ENCODE measurements at regions not wholly inside any gene's neighbourhood (a gene's known extent, or its start where the extent isn't known, plus 50 kb on each side); places are given as distances from the start of the nearest gene placed in this dataset.

DNA sequence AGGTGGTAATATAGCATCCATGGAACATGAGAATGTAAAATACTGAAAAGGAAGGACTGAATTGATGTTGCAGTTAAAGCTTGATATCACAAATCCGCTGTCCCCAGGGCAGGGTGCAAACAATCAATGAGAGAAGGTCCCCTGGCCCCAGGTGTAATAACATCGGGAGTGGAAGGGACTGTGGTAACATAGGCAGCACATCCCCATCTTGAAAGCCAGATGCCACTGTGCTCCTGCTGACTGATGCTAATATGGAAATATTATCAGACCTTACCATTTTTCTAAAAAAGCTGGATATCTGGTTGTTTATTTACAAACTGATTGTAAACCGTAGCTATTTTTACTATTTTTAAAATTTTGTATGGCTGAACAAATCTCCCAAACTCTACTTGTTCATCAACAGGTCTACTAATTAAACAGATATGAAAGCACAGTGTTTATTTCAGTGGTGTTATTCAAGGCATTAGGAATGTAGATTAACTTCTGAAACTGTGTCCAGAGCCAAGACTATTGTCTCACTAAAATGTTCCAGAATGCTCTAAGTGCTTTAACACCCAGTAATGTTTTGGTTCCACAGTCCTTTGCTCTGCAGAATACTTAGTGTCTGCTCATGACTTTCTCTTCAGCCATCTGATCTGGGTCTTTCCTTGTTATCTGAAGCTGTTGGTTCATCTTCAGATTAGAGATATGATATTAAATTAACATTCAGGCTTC lies 386.0 kb upstream of the RARB start:
- DNase-seq (ENCODE audit: low read depth, low spot score): no peak

DNA sequence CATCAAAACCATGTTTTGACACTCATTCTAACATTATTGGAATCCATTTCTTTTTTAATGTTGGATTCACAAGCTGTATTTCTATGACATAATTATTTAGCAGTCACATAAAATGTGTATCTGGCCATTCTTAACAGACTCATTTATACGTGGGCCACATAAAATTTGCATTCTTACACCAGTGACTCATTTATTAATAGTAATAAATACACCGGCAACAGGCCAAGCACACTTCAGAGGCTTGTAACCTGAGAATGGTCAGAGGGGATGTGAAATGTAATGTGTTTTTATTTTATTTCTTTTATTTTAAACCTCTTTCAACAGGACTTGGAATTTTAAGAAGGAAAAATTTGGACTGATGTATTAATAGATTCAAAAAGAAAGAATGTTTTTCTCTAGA lies 384.9 kb upstream of the RARB start:
- DNase-seq (ENCODE audit: low read depth, low spot score): no peak

DNA sequence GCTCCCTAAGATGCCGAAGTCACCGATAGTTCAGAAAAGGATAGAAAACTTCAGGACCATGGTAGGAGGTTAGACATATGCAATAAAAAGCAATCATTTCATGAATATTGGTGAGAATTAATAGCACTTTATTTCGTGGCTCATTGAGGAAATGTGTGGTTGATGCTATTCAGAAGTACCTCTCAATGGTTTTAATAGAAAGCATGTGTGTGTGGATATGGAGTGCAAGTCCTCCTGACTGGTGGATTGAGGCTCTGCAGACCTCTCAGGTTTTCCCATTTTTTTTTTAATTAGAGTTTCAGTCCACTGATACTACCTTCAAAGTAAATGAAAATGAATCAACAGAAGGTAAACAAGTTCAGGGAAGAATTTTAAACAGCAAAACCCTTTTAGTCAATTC lies 384.3 kb upstream of the RARB start:
- no peak for DNase-seq (ENCODE audit: low read depth, low spot score)

DNA sequence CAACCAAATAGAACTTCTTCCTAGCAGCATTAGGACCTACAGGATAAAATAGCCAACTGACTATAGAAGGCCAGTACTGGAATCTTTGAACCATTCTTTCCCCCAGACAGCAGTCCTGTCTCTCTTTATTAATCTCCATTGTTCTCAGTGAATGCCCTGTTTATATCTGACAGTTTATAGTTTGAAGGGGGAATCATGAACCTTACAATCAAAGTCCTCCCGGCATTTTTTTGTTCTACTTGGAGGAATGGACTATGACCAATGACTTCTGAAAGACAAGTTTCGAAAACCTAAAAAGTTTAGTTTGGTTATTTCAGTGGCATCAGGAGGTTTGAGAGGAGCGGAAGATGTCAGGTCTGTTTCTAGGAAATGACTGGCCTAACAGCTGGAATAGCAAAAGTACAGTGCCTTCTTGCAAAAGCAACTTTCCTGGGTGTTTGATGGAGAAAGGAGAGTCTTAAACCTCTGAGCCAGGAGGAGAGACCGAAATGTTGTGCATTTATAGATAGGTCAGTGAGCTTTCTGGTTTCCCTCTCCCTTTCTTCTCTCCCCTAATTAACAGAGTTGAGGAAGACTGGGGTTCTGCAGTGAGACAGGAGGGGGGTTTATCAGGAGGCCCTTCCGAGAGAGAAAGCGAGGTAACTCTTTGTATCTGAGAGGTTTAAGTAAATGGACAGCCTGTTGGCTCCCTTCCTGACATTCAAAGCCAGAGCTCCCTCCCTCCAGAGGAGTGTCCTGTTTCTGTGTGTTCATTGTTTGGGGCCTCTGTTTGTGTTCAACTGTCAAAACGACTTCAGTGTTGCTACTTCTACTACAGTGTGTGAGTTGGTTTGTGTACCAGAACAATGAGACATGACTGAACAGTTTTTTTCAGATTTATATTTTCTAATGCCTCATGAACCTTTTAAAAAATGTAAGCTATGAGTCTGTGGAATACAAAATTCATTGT lies 383.0 kb upstream of the RARB start:
- DNase-seq (ENCODE audit: low read depth, low spot score): no peak

DNA sequence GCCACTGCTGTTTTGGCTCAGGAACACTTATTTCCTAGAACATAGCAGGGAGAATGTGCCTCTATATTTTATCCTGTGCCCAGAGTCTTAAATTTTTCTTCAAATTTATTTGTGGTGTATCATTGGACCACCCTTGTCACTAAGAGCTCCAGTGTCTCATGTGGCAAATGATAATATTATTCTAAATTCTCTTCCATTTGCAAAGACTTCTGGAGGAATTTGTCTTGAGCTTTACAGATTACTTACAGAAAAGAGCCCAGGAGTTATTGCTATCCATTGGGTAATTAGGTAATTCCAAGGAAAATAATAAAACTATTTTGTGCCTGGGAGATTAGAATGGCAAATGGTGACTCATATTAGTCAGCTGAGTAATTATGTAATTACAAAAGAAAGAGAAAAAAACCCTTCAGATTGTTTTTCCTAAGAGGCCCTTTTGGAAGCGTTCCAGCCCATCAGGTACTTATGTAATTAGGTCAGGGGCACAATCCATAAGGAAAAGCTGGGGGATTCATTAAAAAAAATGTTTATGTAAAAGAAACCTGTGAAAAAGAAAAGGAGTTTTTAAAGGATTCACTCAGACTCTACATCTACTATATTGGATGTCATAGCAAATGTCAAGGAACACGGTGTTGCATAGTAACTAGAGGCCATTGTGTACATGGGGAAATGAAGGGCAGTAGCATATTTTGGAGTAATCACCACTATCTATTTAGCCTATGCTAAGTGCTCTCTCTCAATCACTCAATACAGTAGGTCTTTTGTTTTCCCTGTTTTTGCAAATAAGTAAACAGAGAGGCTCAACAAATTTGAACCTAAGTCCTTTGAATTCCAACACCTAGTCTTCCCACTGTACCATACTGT lies 380.9 kb upstream of the RARB start:
- peak; percentile 10 for DNase-seq (ENCODE audit: low read depth, low spot score)

DNA sequence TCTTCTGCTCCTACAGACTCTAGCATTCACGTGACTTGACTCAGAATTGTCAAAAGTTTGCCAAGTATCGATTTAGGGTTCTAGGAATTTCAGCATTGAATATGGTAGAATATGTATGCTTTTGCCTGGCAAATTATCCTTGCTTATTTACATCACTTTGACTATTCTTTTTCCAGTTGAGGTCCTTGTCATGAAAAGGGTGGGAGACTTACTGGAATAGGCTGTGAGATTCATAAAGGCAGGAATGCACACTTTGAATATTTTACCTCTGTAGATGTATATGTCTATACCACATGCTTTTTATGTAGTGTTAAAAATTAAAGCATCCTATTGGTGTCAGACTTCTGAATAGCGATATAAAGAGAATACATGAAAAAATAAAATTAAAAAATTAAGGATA lies 378.8 kb upstream of the RARB start:
- no peak for DNase-seq (ENCODE audit: low read depth, low spot score)

DNA sequence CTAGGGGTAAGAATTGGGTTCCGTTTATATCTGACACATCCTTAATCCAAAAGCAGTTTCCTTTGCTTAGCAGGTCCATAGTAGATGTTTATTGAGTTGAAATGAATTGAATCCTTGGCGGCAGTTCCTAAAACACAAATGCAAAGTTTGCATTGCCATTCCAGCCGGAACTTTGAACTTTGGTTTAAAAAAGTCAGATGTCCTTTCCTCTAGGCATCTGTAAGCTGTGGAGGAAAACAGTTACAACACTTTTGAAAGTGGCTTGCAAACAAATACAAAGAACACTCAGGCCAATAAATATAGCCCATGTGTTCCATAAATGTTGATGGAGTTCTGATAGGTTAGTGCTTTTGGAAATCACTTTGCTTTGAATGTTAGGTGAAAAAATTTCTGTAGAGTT lies 374.7 kb upstream of the RARB start:
- DNase-seq (ENCODE audit: low read depth, low spot score): no peak

DNA sequence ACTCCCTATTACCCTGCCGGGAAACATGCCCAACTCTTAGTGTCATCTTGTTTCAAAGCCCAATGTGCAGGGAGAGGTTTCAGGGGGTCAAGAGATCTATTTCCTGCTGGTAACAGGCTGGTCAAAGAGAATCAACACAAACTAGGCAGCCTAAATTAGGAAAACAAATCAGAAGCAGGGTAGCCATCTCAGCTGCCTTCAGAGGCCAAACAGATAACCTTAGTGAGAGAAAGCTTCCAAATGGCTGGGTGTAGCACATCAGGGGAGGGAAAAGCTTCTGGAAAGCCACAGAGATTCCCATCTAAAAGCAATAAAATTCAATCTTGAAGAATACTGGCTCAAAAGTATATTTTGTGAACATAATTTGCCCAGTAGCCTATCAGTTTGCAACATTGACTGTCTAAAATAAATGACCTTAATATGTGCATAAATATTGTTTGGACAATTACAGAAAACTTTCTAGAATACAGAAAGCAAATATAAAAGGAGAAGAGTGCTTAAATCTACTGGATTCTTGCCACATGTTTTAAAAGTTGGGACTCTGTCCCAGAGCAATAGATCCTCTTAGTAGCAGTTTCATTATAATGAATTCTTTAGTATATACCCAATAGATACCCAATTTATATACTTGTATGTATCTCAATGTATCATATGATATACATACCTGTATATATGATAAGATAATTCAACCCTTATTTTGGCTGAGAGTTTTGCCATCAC lies 371.9 kb upstream of the RARB start:
- no peak for DNase-seq (ENCODE audit: low read depth, low spot score)

DNA sequence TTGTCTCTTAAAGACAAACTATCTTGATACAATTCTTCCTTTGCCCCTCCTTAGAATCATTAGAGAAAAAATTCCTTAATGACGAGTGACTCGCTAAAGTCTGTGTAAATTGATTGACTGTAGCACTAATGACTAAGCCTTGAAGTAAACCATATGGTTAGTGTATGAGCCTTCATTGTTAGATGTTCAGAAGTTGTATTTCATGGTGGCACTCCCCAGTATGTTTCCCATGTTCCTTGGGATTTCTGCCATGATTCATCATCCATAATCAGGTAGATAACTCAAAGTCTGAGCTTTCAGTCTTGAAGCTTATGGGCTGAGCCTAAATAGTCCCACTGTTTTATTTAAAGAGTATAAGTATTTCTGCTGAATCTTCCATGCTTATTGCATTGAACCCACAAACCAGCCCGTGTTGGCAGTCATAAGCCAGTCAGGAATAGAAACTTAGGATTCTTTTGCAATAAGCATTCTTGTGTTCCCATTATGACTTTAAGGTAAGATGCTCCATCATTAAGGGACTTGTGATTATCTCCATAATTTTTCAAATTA lies 371.2 kb upstream of the RARB start:
- DNase-seq (ENCODE audit: low read depth, low spot score): no peak

DNA sequence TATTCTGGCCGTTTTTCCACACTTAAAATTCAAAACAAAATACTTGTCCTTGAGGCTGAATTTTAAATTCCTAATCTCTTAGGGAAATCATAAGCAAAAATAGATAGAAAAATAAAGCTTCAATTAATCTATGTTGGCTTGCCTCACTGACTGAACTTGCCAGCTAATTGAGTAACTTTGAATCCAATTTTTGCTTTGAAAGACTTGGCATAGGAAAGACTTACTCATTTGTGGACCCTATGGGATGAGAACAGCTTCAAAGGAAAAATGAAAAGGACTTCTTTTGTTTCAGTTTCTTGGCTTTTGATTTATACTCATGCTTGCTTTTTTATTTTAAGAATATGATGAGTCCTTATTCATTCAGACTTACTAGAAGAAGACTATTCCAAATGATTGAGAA lies 370.7 kb upstream of the RARB start:
- DNase-seq (ENCODE audit: low read depth, low spot score): no peak

DNA sequence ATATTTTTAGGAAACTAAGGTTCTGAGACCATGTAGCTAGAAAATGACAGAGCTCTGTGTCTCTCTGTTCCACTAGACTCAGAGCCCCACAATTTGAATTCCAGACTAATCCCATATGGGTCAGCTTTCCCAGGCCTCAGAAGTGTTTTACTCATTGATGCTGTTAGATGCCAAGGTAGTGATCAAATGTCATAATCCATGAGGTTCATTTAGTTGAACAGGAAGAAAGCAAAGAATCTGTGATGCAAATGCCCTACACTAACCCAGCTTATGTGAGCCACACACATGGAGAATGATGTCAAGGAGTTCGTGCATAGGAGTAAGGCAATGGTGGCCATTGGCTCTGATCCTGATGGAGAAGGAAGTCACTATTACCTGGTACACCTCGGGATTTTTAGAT lies 363.4 kb upstream of the RARB start:
- no peak for DNase-seq (ENCODE audit: low read depth, low spot score)

DNA sequence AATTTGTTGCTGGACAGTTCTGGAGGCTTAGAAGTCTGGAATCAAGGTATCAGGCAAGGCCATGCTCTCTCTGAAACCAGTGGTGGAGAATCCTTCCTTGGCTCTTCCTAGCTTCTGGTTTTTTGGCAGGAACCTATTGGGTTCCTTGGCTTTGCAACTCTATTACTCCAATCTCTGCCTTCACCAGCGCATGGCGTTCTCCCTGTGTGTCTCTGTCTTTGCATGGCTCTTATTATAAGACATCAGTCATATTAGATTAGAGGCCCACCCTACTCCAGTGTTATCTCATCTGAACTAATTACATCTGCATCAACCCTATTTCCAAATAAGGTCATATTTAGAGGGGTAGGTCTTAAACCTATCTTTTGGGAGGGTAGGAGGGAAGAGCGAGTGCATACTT lies 358.1 kb upstream of the RARB start:
- no peak for DNase-seq (ENCODE audit: low read depth, low spot score)

DNA sequence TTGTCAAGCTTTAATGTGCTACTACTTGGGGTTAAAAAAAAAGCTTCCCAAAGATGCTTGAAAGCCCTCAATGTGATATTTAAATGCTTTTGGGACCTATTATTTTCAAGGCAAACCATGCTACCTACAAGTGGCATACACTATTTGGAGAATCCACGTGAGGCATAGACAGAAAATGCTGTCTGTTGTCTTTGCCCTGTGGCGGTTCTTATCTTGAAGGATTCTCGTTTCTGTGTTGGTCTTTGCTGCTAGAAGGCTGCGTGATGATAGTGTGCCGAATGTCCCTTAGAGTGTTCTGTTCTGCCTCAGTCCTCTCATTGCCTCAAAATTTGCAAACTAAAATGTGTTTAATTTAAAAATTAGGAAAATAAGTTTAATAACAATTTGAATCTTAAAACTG lies 356.2 kb upstream of the RARB start:
- no peak for DNase-seq (ENCODE audit: low read depth, low spot score)

DNA sequence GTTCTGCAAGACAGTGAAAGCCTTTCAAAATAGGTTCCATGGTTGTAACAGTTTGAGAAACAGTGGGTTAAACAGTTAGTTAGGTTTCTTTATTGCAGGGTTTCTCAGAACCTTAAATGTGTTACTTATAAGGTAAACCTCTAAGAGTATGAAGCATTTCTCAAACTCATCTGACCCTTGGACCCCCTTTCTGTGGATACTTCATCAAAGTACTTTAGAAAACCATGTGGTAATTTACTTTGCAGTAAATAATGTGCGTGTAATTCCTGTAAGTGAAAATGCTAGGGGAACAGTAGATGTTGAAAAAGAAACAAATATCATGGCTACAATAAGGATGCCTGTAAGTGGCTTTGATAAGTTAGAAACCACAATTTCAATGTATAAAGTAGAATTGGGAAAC lies 354.6 kb upstream of the RARB start:
- no peak for DNase-seq (ENCODE audit: low read depth, low spot score)

DNA sequence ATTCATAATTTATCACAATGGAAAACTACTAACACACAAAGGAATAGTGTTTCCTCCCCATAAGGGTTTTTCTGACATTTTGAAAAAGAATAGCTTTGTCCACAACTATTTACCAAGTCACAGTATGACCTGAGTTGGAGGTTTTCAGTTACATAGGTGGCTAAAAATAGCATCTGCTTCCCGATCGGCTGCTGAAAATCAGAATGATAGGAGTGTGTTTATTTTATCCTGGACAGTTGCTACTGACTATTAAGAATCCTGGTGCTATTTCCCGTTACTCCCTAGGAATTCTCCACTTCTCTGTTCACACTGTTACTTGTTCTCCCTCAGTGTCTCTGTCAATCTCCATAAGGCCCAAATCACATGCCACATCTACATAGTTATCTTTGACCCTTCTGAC lies 353.9 kb upstream of the RARB start:
- DNase-seq (ENCODE audit: low read depth, low spot score): no peak

DNA sequence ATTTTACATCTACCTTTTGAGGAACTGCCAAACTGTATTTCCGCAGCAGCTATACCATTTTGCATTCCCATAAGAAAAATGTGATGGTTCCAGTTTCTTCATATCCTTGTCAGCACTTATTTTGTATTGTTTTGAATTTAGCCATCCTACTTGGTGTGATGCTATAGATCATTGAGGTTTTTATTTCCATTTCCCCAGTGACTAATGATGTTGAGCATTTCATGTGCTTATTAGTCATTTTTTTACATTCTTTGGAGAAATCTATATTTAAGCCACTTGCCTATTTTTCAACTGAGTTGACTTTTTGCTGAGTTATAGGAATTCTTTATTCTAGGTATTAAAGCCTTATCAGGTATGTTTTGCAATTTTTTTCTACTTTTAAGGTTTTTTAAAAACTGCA lies 347.6 kb upstream of the RARB start:
- no peak for DNase-seq (ENCODE audit: low read depth, low spot score)

DNA sequence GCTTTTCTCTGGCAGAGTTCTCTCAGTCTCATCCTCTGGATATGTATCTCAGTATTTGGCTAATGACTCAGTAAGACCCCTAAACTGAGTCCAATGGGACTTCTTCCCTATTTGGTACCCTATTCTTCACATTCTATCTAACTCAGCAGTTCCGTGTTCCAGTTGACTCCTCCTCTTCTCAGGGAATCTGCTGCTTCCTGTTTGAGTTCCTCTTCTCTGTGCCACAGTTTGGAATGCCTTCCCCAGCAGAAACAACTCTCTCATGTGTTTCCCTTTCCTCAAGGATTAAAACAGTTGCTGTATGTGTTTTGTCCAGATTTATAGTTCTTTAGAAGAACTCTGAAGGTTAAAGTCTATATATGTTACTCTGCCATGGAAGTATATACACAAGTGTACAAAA lies 344.0 kb upstream of the RARB start:
- no peak for DNase-seq (ENCODE audit: low read depth, low spot score)

DNA sequence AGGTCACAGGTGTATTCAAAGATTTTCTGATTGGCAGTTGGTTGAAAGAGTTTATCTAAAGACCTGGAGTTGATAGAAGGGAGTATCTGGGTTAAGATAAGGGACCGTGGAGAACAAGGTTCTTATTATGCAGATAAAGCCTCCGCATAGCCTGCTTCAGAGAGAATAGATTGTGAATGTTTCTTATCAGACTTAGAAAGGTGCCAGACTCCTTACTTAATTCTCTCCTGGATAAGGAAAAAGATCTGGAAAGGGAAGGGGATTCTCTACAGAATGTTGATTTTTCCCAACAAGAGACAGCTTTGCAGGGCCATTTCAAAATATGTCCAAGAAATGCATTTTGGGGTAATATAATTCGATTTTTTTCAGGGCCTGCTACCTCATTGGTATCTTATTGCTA lies 341.3 kb upstream of the RARB start:
- no peak for DNase-seq (ENCODE audit: low read depth, low spot score)

DNA sequence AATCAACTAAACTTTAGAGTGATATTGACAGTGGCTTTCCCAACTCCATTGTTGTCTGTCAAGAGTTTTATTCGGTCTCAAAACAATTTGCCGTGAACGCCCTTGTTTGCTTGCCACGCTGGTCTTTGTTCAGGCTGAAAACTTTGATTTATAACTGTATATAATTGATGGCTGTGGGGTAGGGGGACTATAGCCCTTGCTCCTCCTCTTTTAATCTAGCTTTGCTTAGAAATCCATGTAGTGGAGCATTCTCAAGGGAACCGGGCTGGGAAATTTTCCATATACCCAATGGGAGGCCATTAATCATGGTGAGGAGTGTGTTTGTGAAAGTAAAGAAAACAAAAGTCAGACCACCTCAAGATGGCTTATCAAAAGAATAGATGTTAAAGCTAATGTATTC lies 339.8 kb upstream of the RARB start:
- DNase-seq (ENCODE audit: low read depth, low spot score): no peak

DNA sequence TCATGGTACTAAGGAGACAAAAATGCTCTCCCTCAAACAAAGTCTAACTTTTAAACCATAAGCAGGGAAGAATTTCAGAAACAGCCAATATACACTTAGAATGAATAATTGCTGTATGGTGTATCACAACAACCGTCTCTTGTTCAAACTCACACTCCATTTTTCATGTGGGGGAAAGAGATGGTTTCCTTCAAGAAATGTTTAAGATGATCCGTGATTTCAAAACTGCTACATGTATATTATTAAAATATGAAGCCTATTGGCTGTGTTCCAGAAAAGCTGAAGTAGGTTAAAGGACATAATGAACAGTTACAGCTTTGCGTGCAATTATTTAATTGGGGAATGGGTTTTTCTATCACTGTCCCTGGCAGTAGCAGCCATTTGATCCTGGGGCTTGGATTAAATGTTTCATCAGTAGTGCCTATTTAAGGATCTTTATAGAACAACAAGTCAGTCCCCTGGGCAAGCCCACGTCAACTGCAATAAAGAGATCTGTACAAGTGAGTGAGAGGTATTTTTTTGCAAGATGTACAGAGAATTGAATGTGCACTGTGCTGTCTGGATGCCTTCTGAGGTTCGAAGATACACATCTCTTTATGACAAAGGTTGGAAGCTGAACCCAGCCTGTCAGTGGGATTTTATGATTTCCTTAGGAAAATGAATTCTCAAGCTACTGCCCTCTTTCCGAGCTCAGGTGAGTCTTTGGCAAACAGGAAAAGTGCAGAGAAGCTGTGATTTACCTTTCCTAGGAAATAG lies 337.2 kb upstream of the RARB start:
- DNase-seq (ENCODE audit: low read depth, low spot score): no peak

Measured in pulmonary artery endothelial cell (primary cell).